DOHH2 (cell line): ENCODE measurements at regions not wholly inside any gene's neighbourhood (a gene's known extent, or its start where the extent isn't known, plus 50 kb on each side); places are given as distances from the start of the nearest gene placed in this dataset.

Experiments used
- H3F3A ChIP-seq: fragments of 200-600 bp; sonication (generic), shearing (Covaris generic); 2 replicates; pipeline ENCODE4 v1.6.0; 2016; ENCODE audit warnings: antibody characterized with exemption, mild to moderate bottlenecking; ENCODE audit not compliant: control insufficient read depth, insufficient read depth
- H3K27ac ChIP-seq: fragments of 200-600 bp; sonication (generic); 2 replicates; pipeline ENCODE4 v1.5.1; 2014; ENCODE audit warnings: low read depth, mild to moderate bottlenecking, low read length, moderate library complexity
- H3K27me3 ChIP-seq: fragments of 200-600 bp; sonication (generic); 2 replicates; pipeline ENCODE4 v1.6.1; 2014; ENCODE audit warnings: mild to moderate bottlenecking, low read length, mixed read lengths; ENCODE audit not compliant: control insufficient read depth
- H3K36me3 ChIP-seq: fragments of 200-600 bp; sonication (generic); 2 replicates; pipeline ENCODE4 v1.6.1; 2014; ENCODE audit warnings: mild to moderate bottlenecking, low read length, moderate library complexity, mixed read lengths; ENCODE audit not compliant: control insufficient read depth
- H3K4me1 ChIP-seq: fragments of 200-600 bp; sonication (generic); 2 replicates; pipeline ENCODE4 v1.6.1; 2014; ENCODE audit warnings: mild to moderate bottlenecking, low read length, mixed read lengths; ENCODE audit not compliant: control insufficient read depth
- H3K4me2 ChIP-seq: fragments of 200-600 bp; sonication (generic); 2 replicates; pipeline ENCODE4 v1.6.0; 2014; ENCODE audit warnings: mild to moderate bottlenecking, low read length, moderate library complexity
- H3K4me3 ChIP-seq: fragments of 200-600 bp; sonication (generic); 2 replicates; pipeline ENCODE4 v1.5.1; 2014; ENCODE audit warnings: mild to moderate bottlenecking, low read length, mixed read lengths
- H3K79me2 ChIP-seq: fragments of 200-600 bp; sonication (generic); 2 replicates; pipeline ENCODE4 v1.6.1; 2014; ENCODE audit warnings: mild to moderate bottlenecking, low read length, mixed read lengths; ENCODE audit not compliant: control insufficient read depth
- H3K9me2 ChIP-seq: fragments of 200-600 bp; sonication (generic); replicated peaks from 2 replicates; pipeline ENCODE4 v1.6.1; 2014; ENCODE audit warnings: mild to moderate bottlenecking, low read length, mixed read lengths; ENCODE audit not compliant: control insufficient read depth
- H3K9me3 ChIP-seq: fragments of 200-600 bp; sonication (generic); 2 replicates; pipeline ENCODE4 v1.6.1; 2014; ENCODE audit warnings: antibody characterized with exemption, low read length, mixed read lengths; ENCODE audit not compliant: control insufficient read depth, insufficient read depth
- H4K20me1 ChIP-seq: fragments of 200-600 bp; sonication (generic); 2 replicates; pipeline ENCODE4 v1.6.0; 2014; ENCODE audit warnings: low read depth, mild to moderate bottlenecking, antibody characterized with exemption, low read length, moderate library complexity; ENCODE audit not compliant: control insufficient read depth, insufficient read depth
- EZH2phosphoT487 ChIP-seq: fragments of 200-600 bp; sonication (generic); IDR thresholded peaks from 2 replicates; pipeline ENCODE4 v1.6.1; 2017; ENCODE audit warnings: borderline replicate concordance, mild to moderate bottlenecking, antibody characterized with exemption, low read length, moderate library complexity, mixed read lengths
- TF ChIP-seq, protein P1 (sequence below): fragments of 200-600 bp; sonication (generic); IDR thresholded peaks from one replicate; pipeline ENCODE4 v1.5.1; 2014; ENCODE audit warnings: antibody characterized with exemption, mild to moderate bottlenecking, low read depth, low read length; ENCODE audit not compliant: poor library complexity, severe bottlenecking

DNA sequence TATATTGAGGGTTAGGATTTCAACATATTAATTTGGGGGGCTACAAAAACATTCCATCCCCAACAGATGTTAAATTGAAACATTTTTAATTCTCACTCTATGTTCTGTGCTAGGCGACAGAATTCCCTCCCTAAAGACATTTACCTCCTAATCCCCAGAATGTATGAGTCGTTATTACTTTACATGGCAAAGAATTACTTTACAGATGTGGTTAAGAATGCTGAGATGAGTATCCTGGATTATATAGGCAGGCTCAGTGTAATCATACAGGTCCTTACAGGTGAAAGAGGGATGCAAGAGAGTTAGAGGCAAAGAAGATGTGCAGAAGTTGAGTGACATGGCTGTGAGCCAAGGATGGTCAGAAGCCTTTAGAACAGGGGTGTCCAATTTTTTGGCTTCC is 974.1 kb upstream of the ACVR2A start:
- Histone ChIP-seq H3K27ac (no peak overlapping the region), H3K4me3 (no peak overlapping the region), H3K4me2 (no peak overlapping the region), H3K4me1 (no peaks in the 10 kb centered on the region), H3F3A (no peaks in the 10 kb centered on the region), H3K79me2 (no peaks in the 10 kb centered on the region), H3K9me3 (no peaks in the 10 kb centered on the region), H3K27me3 (no peaks in the 10 kb centered on the region), H4K20me1 (no peaks in the 10 kb centered on the region), H3K36me3 (no peaks in the 10 kb centered on the region), H3K9me2 (no peaks in the 10 kb centered on the region; the same call in 1 of the 2 replicates)
- TF ChIP-seq, protein P1, sequence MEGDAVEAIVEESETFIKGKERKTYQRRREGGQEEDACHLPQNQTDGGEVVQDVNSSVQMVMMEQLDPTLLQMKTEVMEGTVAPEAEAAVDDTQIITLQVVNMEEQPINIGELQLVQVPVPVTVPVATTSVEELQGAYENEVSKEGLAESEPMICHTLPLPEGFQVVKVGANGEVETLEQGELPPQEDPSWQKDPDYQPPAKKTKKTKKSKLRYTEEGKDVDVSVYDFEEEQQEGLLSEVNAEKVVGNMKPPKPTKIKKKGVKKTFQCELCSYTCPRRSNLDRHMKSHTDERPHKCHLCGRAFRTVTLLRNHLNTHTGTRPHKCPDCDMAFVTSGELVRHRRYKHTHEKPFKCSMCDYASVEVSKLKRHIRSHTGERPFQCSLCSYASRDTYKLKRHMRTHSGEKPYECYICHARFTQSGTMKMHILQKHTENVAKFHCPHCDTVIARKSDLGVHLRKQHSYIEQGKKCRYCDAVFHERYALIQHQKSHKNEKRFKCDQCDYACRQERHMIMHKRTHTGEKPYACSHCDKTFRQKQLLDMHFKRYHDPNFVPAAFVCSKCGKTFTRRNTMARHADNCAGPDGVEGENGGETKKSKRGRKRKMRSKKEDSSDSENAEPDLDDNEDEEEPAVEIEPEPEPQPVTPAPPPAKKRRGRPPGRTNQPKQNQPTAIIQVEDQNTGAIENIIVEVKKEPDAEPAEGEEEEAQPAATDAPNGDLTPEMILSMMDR = no peak
- no peak for TF ChIP-seq EZH2phosphoT487

DNA sequence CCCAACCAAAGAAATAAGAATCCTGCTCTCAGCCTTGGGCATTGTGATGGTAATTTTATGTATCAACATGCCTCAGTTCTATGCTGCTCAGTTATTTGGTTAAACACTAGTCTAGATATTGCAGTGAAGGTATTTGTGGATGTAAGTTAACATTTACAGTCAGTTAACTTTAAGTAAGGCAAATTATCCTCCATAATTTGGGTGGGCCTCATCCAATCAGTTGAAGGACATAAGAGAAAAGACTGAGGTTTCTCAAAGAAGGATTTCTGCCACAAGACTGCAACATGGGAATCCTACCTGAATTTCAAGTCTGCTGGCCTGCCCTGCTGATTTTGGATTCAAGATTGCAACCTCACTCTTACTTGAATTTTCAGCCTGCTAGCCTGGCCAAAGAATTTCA is 975.5 kb upstream of the ACVR2A start:
- Histone ChIP-seq H3F3A (no peaks in the 10 kb centered on the region), H3K27ac (no peak overlapping the region), H4K20me1 (no peaks in the 10 kb centered on the region), H3K9me3 (no peaks in the 10 kb centered on the region), H3K79me2 (no peaks in the 10 kb centered on the region), H3K27me3 (no peaks in the 10 kb centered on the region), H3K4me3 (no peak overlapping the region), H3K4me2 (no peak overlapping the region), H3K9me2 (no peaks in the 10 kb centered on the region; the same call in 1 of the 2 replicates), H3K4me1 (no peaks in the 10 kb centered on the region), H3K36me3 (no peaks in the 10 kb centered on the region)
- no peak for TF ChIP-seq EZH2phosphoT487
- TF ChIP-seq, protein P1 = no peak

GRCh38 chr2:146868051-146868450 is 976.8 kb upstream of the ACVR2A start:
- no peaks in the 10 kb centered on the region for H4K20me1 ChIP-seq
- no peaks in the 10 kb centered on the region for H3K4me1 ChIP-seq
- no peaks in the 10 kb centered on the region for H3K9me2 ChIP-seq
- no peaks in the 10 kb centered on the region for H3K36me3 ChIP-seq
- no peaks in the 10 kb centered on the region for H3F3A ChIP-seq
- H3K4me3 ChIP-seq = no peak overlapping the region
- H3K27me3 ChIP-seq = no peaks in the 10 kb centered on the region
- H3K4me2 ChIP-seq = no peak overlapping the region
- H3K79me2 ChIP-seq = no peaks in the 10 kb centered on the region
- H3K27ac ChIP-seq = no peak overlapping the region
- no peaks in the 10 kb centered on the region for H3K9me3 ChIP-seq
- TF ChIP-seq EZH2phosphoT487 = no peak
- TF ChIP-seq, protein P1 = no peak

- Histone ChIP-seq H3K9me2 (no peaks in the 10 kb centered on the region), H3K9me3 (no peaks in the 10 kb centered on the region), H3K79me2 (no peaks in the 10 kb centered on the region), H3K27ac (no peak overlapping the region), H3K4me3 (no peak overlapping the region), H3K4me1 (no peaks in the 10 kb centered on the region), H3K4me2 (no peak overlapping the region), H3K27me3 (no peaks in the 10 kb centered on the region), H3K36me3 (no peaks in the 10 kb centered on the region), H3F3A (no peaks in the 10 kb centered on the region), H4K20me1 (no peaks in the 10 kb centered on the region)
- no peak for TF ChIP-seq EZH2phosphoT487
- TF ChIP-seq, protein P1 = no peak
Observed at GRCh38 chr2:146867477-146867986, 977.3 kb upstream of the ACVR2A start.
